CD4-positive, alpha-beta T cell treated with Interleukin-17A for 4 hours (primary cell): ENCODE measurements at regions not wholly inside any gene's neighbourhood (a gene's known extent, or its start where the extent isn't known, plus 50 kb on each side); places are given as distances from the start of the nearest gene placed in this dataset.
"Not testable (repeated sequence)": the region's sequence is repeated elsewhere in the genome, so short reads cannot be mapped to it uniquely, and the experiment has no call there.

Experiments used
- DNase-seq: peaks from one replicate; pipeline ENCODE4 v3.0.0-alpha.2; 2020; ENCODE audit warnings: mixed read lengths

DNA sequence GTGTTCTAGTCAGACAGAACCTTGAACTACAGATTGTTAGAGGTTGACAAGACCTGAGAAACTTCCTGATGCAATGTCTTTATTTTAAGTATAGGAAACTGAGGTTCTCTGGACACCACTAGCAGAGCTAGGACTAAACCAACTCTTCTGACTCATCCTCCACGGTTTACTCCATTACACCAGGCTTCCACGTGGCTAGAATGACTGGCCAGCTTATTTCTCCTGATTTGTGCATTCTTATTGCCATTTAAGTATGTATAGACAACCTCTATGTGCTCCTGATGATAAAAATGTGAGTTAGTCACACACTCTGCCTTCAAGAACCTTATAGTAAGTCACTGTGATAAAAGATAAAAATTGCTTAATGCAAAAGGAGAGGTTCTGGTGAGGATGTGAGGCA is 182.7 kb downstream of the MEX3B start:
- DNase-seq: no peak

DNA sequence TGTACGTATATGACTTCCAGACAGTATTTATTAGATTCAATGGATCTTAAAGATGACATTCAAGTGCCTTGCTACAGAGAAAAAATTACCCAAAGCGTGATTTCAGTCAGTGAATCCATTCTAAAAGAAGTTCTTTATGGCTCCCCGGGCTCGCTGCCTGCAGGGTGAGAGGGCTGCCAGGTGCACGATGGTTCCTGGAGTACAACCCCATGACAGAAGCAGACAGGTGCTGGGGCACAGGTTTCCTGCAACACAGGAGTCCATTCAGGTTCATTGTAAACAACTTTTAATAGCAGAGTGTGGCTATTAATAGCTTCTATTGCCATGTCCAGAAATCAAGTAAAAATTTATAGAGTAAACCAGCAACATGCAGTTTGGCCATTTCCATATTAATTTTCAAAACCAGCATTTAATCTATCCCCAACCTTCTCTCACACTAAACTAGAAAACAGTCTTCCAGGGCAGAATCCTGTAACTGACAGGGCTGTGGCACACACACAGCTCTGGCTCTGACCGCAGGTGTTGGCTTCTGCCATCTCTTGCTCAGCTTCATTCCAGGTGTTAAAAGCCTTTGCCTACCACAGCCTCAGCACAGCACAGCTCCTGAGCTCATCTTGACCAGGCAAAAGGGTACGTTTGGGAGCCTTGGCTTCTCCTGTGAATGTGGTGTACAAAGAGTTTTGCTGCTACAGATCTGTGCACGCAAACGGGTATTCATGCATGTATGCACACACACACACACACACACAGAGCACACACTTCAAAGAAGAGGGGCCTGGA is 185.9 kb downstream of the MEX3B start:
- DNase-seq: no peak

DNA sequence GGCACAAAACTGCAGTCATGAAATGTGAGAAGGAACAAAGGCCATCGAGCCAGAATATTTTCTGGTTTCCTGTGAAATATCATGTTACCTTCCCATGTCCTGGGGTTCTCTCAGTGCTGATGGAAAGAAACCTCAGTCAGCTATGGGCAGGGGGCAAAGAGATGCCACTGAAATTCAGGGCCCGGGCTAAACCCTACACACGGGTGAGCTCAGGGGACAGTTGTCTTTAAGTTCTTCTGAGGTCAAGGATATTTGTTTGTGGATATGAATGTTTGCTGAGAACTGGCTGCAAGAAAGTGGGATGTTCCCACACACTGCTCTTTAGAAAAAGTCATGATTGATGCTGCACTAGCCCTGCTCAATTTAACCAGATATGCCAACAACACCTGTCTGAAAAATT is 187.2 kb downstream of the MEX3B start:
- no peak for DNase-seq

DNA sequence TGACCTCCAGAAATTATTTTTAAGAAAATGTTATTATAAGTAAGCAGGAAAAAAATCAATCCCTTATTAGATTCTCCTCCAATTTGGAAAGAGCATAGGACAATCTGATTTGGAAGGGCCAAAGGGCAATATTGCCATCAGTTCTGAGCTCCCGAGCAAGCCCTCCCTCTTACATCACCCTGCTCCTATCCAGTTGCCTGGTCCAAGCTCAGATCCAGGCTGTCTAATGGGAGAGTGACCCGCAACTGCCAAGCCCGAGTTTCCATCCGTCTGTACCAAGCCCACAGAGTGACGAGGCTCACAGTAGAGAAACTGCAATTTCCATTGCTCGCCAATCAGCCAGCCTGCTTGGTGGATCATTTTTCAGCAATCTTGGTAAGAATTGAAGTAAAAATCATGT is 187.7 kb downstream of the MEX3B start:
- no peak for DNase-seq

DNA sequence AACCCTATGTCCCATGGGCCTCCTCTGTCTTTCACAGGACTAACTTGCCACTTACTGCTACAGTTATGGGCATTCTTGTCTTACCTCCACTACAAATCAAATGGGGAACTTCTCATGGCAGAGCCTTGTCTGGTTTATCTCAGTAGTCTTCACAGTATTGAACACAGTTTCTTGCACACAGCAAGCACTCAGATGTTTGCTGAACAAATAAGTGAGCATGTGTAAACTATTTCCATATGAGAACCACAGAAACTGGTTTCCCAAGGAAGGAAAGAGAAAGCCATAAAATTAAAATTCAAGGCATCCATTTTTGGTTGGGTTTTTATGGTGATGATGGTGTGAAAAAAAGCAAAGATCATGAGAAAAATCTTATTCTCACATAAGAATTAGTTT is 189.2 kb downstream of the MEX3B start:
- no peak for DNase-seq

DNA sequence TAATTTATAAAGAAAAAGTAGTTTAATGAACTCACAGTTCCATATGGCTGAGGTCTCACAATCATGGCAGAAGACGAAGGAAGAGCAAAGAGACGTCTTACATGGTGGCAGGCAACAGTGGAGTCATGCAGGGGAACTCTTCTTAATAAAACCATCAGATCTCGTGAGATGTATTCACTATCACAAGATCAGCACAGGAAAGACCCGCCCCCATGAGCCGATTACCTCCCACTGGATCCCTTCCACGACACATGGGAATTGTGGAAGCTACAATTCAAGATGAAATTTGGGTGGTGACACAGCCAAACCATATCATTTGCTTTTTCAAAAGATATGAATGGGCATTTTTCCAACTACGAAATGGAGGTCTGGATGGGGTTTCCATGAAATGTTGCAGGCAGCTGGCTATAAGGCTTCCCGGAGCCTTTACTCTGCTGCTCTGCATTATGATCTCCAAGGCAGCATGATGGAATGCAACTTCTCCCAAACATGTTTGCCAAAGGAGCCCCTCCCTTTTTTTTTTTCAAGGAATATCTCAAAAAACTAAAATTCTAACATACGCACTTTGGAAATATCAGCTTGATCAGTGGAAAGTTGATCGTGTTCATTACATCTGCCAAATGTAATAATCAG is 189.7 kb downstream of the MEX3B start:
- no peak for DNase-seq

DNA sequence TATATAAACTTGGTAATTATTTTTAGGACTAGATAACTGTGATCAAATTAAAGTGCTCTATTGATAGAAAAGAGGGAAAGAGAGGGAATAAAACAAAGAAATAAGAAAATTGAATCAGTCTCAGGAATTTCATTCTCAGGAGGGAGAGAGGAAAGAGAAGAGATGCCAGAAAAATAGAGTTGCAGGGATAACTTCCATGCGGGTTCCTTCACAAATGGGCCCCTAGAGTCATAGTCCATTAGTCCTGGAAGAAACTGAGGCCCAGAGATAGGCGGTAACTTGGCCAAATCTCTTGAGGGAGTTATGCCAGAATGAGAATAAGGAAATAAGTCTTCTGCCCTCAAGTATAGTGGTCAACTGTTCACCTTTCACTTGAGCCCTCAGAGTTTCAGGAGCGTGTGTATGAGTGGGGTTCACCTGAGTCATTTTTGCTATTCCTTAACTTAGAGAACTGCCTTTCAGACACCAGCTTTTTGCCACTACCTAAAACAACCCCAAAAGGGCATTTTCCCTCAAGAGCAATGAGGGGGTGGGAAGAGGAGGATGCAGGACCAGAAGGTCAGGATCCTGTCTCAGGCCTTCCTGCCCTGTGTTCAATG is 192.6 kb downstream of the MEX3B start:
- no peak for DNase-seq

DNA sequence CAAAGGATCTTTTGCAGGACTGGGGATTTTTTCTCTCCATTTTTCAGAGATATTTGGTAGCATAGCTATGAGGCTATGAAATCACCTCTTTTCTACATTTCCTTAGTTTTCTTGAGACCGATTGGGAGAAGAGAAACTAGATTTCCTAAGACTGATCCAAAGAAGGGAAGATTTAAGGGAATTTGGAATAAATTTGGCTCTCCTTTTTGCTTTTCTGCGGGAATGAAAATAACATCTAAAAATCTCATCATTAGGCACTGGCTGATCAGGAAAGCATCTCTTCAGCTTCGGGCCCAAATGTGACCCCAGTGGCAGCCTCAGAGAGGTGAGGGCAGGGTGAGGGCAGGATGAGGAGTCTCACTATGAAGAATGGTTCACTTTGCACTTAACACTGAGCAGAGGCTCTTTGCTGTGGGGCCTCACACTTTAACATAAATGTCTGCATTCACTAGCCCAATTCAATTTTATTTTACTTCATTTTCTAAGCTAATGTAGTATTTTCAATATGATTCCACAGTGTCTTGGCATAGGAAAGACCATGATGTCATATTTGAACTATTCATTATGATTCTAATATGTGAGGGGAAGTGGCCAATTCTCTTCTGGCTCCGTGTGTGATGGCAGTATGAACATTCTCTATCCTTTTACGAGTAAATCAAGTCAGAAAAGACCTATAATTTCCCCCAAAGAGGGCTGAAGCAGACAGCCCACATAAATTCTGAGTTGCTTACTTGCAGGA is 193.2 kb downstream of the MEX3B start:
- no peak for DNase-seq

DNA sequence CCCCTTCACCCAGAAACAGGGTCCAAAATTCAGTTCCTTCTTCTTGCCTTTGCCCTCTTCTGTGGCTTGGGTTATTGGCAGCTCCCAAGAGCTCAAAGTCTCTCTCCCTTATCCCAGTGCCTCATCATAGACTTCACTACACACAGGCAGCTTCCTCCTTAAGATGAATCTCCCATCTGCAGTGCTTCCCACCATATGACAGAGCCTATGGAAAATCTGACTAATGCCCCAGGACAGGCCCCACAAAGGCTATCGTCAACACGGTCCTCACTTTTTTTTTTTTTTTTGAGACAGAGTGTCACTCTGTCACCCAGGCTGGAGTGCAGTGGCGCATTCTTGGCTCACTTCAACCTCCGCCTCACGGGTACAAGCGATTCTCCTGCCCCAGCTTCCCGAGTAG is 194.1 kb downstream of the MEX3B start:
- DNase-seq: no peak

DNA sequence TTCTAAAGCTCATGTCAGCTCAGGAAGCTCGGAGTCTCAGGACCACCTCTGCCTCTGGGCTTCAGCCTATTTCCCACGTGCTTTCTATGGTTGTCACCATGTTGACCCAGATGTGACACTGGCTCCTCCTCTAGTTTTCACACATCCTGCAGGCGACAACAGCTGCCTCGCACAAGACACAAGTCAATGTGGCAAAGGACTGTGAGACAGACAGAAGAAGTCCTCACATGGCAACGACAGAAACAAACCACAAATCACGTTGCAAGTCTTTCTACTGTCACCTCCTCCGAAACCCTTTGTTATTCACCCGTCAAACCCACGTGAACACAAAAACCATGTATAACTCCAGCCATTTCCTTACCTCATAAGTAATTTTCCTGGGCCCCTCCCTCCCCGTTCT is 194.5 kb downstream of the MEX3B start:
- no peak for DNase-seq

DNA sequence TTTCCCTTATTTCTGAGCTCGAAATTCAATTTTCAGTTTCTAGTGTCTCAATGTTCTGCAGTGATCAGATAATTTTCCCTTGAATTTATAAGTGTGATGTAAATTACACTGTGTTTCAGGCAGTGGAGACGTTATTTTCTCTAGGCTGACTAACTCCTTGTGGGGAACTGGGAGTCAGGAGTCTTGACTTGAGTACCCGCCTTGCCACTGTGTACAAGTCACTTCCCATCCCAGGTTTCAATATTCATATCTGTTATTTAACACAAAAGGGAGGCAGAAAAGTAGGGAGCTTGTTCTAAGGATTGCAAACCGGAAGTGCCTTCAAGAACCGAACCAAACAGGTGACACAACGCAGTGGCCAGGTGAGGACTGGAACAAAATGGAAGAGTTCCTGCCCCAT is 196.5 kb downstream of the MEX3B start:
- DNase-seq: no peak

DNA sequence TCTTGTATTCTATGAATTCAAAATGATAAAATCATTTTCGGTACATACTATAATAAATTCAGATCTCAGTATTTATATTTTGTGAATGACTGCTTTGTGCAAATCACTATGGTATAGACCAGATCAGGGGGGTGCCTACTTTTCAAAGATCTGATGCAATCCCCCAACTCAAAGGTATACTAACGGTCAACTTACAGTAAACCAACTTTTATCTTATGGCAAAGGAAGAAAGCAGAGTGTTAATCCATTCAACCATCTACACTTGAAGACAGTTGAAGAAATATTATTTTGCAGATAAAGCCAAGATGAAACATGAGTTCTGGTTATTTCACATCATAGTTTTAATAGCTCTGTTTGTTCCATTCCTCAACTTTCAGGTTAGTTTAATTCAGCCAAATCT is 197.1 kb downstream of the MEX3B start:
- DNase-seq: no peak

DNA sequence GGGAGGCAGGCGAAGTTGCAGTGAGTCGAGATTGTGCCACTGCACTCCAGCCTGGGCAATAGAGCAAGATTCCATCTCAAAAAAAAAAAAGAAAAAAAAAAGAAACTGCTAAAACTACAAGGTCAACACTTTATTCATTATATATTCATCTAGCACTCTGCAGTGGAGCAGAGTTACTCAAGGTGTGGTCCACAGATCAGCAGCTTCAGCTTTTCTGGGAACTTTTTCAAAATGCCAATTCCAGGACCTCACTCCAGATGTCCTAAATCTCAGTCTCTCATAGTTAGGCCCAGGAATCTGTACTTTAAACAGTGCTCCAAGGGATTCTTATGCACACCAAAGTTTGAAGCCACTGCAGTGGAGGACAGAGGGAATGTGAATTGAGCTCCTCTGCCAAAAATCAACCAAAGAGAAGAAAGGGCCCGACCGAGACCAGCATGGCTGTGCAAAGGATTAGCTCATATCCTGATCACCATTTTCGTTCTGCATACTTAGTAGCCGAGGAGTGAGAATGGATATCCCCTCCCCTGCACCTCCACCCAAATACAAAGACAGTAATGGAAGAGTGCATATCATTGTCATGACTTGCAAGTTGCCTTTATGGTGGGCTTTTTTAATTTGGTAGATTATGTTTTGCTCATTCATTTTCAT is 201.9 kb downstream of the MEX3B start:
- no peak for DNase-seq

DNA sequence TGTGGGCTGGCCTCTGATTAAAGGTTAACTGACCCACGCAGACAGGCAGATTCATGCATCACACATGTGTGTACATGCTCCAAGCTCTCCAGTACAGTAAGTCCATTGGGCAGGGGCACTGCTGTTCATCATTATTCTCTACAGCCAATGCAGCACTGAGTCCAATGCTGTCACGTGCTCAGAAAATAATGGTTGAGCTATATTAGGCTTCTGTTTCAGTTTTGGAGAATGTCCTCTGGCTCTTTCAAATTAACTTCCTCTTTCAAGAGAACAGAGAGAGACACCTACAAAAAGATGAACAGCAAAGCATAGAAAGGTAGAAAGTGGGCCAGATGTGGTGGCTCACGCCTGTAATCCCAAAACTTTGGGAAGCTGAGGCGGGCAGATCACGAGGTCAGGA is 202.6 kb downstream of the MEX3B start:
- DNase-seq: no peak

DNA sequence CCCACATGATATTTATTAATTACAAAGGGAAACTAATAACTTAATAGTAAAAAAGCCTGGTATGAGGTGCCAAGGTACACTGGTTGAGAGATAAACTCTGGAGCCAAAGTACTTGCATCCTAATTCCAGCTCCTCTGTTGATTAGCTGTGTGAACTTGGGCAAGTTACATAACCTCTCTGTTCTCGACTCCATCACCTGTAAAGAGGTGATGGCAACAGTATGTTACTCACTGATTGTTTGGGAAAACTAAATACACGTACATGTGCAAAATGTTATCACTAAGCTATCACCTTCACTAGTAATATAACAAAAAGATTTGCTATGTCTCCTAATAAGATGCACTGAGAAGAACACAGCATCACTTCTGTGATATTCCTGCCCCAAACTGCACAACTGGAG is 206.4 kb downstream of the MEX3B start:
- no peak for DNase-seq

DNA sequence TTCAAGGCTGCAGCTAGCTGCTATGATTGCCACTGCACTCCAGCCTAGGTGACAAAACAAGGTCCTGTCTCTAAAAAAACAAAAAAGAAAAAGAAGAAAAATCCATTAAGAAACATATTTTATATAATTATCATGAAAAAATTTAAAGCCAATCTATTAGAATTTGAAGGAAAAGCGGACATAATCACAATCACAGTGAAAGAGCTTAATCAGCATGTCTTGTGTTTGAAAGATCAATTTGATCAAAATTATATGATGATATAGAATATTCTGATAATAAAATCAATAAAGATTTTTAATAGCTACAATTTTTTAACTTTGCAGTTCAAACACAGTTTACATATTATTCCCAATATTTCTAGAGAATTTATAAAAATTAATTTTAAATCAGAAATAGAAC is 210.1 kb downstream of the MEX3B start:
- DNase-seq: no peak

DNA sequence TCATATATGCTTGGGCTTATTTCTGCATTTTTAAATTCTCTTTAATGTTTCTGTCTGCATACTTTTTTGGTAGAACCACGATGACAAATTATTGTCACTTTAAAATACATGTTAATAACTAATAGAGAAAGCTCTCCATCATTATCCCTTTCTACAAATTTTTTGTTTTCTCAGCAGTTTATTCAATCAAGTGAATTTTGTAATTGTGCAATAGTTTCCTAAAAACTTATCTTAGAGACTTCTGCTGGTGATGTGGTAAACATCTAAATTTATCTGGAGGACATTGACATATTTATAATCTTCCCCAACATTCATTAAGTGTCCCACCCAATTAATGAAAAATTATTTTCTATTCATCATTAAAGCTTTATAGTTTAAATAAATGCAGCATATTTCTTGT is 215.3 kb downstream of the MEX3B start:
- no peak for DNase-seq

DNA sequence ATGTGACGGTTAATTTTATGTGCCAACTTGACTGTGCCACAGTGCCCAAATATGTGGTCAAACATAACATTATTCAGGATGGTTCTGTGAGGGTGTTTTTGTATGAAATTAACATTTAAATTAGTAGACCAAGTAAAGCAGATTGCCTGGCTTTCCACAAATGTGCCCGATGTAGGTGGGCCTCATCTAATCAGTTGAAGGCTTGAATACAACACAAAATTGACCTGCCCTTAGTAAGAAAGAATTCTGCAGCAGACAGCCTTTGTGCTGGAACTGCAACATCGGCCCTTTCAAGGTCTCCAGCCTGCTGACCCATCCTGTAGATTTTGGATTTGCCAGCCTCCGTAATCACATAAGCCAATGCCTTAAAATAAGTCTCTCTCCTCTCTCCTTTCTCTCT is 215.9 kb downstream of the MEX3B start:
- DNase-seq: no peak

DNA sequence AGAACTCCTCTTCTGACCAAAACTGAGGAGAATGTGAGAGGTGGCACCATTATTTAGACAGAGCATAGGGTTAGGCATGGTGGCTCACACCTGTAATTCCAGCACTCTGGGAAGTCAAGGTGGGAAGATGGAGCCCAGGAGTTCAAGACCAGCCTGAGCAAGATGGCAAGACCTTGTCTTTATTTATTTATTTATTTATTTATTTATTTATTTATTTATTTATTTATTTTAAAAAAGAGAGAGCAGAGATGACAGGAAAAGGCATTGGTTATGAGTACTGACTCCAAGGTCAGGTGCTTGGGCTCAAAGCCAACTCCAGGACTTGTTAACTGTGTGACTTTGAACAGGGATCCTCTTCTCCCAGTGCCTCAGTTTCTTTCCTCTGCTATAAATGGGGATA is 217.7 kb downstream of the MEX3B start:
- no peak for DNase-seq

DNA sequence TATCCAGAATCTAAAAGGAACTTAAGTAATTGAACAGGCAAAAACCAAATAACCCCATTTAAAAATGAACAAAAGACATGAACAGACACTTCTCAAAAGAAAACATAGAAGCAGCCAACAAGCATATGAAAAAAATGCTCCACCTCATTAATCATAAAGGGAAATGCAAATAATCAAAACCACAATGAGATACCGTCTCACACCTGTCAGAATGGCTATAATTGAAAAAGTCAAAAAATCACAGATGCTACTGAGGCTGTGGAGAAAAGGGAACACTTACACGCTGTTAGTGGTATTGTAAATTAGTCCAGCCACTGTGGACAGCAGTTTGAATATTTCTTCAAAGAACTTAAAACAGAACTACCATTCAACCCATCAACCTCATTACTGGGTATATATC is 220.7 kb downstream of the MEX3B start:
- DNase-seq: no peak

DNA sequence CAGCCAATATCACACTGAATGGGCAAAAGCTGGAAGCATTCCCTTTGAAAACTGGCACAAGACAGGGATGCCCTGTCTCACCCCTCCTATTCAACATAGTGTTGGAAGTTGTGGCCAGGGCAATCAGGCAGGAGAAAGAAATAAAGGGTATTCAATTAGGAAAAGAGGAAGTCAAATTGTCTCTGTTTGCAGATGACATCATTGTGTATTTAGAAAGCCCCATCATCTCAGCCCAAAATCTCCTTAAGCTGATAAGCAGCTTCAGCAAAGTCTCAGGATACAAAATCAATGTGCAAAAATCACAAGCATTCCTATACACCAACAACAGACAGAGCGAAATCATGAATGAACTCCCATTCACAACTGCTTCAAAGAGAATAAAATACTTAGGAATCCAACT is 223.2 kb downstream of the MEX3B start:
- DNase-seq: not testable (repeated sequence)

DNA sequence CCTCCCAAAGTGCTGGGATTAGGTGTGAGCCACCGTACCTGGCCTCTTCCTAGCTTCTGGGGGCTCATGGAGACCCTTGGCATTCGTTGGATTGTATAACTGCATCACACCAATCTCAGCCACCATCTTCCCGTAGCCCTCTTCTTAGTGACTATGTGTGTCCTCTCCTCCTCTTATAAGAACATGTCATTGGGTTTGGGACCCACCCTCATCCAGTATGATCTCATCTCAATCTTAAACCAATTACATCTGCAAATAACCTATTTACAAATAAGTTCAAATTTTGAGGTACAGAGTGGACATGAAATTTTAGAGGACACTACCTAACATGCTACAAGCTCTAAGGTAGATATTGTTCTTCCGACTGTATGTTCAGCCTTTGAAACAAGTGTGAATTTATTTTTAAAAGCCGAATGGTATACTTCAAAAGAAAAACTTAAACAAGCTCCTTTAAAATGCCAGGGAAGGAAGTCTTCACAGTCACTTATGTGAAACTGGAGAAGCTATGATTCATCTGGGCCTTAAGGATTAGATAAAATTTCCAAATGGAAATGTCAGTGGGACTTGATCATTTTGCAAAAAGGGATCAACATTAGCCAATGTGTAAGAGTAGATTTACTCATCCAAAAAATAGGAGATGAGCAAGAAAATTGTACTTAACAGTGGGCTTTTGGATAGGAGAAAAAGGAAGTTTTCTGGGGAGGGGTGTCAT is 225.7 kb downstream of the MEX3B start:
- DNase-seq: no peak
